ENCODE measurements at regions not wholly inside any gene's neighbourhood (a gene's known extent, or its start where the extent isn't known, plus 50 kb on each side); places are given as distances from the start of the nearest gene placed in this dataset.
"Not testable (repeated sequence)": the region's sequence is repeated elsewhere in the genome, so short reads cannot be mapped to it uniquely, and the experiment has no call there.

- not testable (repeated sequence) for DNase-seq
Observed at GRCh38 chr3:193047461-193047860, 129.8 kb upstream of the MB21D2 start.

GRCh38 chr3:193048127-193048526 lies 130.5 kb upstream of the MB21D2 start:
- no peak for DNase-seq

- no peak for DNase-seq
Observed at GRCh38 chr3:193049935-193050334, 132.3 kb upstream of the MB21D2 start.

GRCh38 chr3:193051314-193051713 lies 133.7 kb upstream of the MB21D2 start:
- no peak for DNase-seq

- DNase-seq, result no peak
Observed at GRCh38 chr3:193052354-193053045, 134.8 kb upstream of the MB21D2 start.

- no peak for DNase-seq
Observed at GRCh38 chr3:193053046-193053435, 135.4 kb upstream of the MB21D2 start.

- no peak for DNase-seq
Observed at GRCh38 chr3:193055352-193055751, 137.7 kb upstream of the MB21D2 start.

GRCh38 chr3:193057616-193058015 lies 140.0 kb upstream of the MB21D2 start:
- no peak for DNase-seq

- DNase-seq, result no peak
Observed at GRCh38 chr3:193060748-193061546, 143.3 kb upstream of the MB21D2 start.

- no peak for DNase-seq
Observed at GRCh38 chr3:193068365-193068764, 150.7 kb upstream of the MB21D2 start.

GRCh38 chr3:193069732-193070131 lies 152.1 kb upstream of the MB21D2 start:
- not testable (repeated sequence) for DNase-seq

- DNase-seq, result no peak
Observed at GRCh38 chr3:193078996-193079753, 161.5 kb upstream of the MB21D2 start.

- DNase-seq, result no peak
Observed at GRCh38 chr3:193080821-193081365, 160.1 kb upstream of the PLAAT1 start.

GRCh38 chr3:193085655-193086054 lies 155.4 kb upstream of the PLAAT1 start:
- no peak for DNase-seq

GRCh38 chr3:193086681-193087080 lies 154.3 kb upstream of the PLAAT1 start:
- no peak for DNase-seq

GRCh38 chr3:193087336-193087735 lies 153.7 kb upstream of the PLAAT1 start:
- no peak for DNase-seq

- DNase-seq, result no peak
Observed at GRCh38 chr3:193095366-193095765, 145.7 kb upstream of the PLAAT1 start.

GRCh38 chr3:193096076-193096475 lies 144.9 kb upstream of the PLAAT1 start:
- no peak for DNase-seq

GRCh38 chr3:193114431-193115340 lies 126.3 kb upstream of the PLAAT1 start:
- DNase-seq, result no peak

- no peak for DNase-seq
Observed at GRCh38 chr3:193116871-193117270, 124.2 kb upstream of the PLAAT1 start.

- no peak for DNase-seq
Observed at GRCh38 chr3:193118907-193119306, 122.1 kb upstream of the PLAAT1 start.

GRCh38 chr3:193119926-193120325 lies 121.1 kb upstream of the PLAAT1 start:
- no peak for DNase-seq

All from NCI-H187 (cell line).